Activated CD8-positive, alpha-beta memory T cell treated with anti-CD3 and anti-CD28 coated beads, Interleukin-2, amount 50 U/mL, for 48 hours (primary cell): ENCODE measurements at regions not wholly inside any gene's neighbourhood (a gene's known extent, or its start where the extent isn't known, plus 50 kb on each side); places are given as distances from the start of the nearest gene placed in this dataset.

Experiments used
- DNase-seq: peaks from one replicate; pipeline ENCODE4 v3.0.0-alpha.2; 2020

GRCh38 chr11:70661761-70662501, 263.6 kb downstream of the CTTN start:
- DNase-seq = no peak

- no peak for DNase-seq
Measured at GRCh38 chr11:70662691-70663098, 264.4 kb downstream of the CTTN start.

GRCh38 chr11:70663815-70664214, 265.5 kb downstream of the CTTN start:
- no peak for DNase-seq

DNA sequence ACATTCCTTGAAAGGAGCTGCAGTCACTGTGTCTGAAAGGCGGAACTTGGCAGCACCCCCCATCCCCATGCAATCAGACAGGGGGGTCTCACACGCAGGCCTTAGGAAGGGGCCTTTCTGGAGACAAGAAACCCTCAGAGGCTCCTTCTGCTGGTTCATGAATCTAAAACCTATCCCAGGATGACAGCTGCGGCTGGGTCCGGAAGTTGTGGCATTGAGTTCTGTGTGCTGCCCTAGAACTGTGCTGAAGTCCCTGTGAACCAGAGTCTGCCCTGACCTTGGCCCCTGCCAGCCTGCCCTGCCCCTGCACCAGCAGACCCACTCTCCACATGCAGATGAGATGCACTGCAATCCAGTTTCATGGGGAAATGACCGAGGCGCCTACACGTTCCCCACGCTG, 268.0 kb downstream of the CTTN start:
- DNase-seq = no peak

DNA sequence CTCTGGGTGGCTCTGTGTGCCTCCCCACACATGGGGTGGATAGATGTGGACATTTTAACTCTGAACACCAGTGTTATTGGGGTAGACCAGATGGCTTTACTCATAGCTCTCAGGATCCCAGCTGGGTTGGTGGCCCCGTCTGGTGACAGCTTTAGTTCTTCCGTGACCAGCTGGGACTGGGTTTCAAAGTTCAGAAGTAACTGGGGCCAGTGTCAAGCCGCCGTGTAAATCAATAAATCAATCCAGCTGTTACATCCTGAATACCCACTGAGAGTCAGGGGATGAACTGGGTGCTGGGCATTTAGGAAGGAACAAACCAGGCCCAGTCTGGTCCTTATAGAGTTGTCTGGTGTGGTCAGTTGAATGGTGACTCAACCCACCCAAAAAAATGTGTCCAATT, 269.4 kb downstream of the CTTN start:
- DNase-seq = no peak

- no peak for DNase-seq
Measured at GRCh38 chr11:70668204-70669202, 270.2 kb downstream of the CTTN start.

GRCh38 chr11:70669281-70669680, 271.0 kb downstream of the CTTN start:
- DNase-seq = no peak

DNA sequence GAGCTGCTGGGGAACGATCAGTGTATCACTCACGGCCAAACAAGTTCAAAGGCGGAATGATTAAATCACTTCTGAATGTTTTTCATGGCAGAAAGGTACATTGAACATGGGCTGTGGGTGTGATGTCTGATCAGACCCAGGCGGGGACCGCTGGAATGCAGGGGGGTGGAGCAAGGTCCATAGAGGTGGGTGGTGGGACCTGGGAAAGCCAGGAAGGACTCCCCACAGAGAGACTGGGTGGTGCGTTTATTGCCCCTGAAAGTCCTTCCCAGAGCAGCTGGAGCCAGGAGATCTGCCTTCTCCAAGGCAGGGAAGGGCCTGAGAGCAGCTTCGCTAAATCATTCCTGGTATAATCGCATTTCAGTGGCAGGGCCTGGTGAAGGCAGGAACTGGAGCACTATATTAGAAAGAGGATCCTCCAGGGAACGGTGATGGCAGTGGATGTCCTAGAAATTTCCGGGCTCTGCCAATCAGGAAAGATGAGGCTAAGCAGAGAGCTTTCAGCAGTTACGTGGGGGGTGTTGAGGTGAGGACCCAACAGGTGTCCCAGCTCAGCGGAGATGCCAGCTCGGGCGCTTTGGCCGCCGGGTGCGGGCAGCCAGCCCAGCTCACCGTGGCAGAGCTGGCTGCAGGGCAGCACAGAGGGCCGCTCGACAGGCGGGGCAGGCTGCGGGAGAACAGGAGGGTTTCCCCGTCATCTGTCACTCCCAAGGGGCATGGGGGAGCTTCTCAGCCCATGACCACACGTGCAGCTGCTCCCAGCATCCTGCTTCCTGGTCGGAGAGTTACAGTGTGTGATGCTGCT, 271.7 kb downstream of the CTTN start:
- DNase-seq = no peak

DNA sequence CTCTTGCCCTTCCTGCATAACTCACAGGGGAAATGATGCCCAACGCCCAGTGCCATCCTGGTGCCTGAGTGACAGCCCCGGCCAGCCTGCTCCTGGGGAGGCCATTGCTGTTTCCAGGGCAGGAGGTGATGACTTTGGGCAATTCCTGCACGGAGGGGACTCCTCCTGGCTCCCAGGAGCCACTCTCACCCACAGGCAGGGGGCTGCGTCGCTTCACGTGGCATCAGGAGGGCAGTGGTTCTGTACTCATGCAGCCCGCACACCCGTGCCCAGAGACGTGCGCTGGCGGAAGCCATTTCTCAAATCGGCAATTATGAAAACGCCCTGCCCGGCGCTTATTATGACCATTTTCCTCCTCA, 272.3 kb downstream of the CTTN start:
- no peak for DNase-seq

DNA sequence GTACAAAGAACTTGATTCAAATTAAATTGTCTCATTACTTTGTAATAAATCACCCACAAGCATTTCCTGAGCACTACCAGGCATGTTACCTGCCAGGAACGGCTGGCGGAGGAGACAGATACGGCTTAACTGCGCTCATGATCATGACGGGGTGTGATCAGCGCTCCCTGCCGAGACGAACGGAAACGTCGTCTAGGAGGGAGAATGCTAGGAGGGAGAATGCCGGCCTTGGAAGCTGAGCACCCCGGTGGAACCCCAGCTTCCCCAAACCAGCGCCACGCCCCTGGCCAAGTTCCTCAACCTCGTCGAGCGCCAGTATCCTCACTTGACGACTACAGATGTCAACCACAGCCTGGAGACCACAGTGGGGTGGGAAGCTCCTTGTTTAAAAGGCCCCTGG, 272.8 kb downstream of the CTTN start:
- no peak for DNase-seq

DNA sequence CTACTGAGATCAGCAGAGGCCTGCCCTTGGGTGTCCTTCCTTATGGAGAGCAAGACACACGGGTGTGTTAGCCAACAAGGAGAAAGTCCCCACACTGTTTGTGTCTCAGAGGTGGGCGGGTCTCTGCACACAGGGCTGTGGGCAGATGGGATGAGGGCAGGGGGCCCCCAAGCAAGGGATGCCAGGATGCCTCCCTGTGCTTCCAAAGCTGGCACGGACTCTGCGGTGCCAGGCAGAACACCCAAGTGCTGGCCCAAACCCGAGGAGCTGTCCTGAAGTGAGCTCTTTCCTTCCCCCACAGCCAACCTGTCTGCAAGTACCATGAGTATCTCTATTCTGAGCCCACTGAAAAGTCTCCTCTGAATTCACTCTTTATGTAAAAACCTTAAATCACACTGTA, 273.3 kb downstream of the CTTN start:
- DNase-seq = no peak

DNA sequence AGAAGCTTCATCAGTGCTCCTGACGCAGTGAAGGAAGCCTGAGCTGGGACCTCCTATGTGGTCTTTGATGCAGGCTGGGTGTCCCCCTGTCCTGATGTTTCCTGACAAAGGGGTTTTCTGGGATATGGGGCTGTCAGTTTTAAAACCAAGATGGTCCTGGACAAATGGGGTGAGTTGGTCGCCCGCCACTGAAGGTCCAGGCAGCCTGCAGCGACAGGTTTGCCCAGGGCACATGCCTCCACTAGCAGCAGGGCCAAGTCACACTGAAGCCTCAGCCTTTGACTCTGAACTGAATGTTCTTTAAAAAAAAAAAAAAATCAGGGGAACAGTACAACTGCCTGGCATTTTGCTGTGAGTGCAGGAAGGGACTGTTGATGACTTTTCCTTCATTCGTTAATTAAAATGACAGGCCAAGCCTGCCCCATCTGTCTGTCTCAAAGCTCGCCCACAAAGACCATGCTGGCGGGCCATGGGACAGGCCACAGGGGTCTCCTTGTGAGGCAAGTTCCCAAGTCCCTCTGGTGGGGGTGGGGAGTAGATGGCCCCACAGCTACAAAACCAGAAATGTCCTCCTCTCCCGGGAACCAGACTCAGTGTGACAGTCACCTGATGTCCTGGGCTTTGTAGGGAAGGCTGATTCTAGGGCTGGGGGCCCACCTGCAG, 274.8 kb downstream of the CTTN start:
- DNase-seq = no peak

DNA sequence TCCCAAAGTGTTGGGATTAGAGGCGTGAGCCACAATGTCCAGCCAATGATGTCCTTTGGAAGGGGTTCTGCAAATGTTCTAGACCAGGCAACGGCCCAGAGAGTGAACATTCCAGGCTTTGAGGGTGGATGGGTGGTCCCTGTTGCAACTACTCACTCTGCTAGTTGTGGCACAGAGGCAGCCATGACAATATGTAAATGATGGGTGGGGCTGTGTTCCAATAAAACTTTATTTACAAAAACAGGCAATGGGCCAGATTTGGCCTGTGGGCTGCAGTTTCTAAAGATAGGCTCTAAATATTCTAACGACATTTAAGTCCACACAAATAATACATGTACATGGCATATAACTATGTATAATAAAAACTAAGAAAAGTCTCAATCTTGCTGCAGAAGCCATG, 276.3 kb downstream of the CTTN start:
- no peak for DNase-seq

- no peak for DNase-seq
Measured at GRCh38 chr11:70675697-70676374, 277.5 kb downstream of the CTTN start.

DNA sequence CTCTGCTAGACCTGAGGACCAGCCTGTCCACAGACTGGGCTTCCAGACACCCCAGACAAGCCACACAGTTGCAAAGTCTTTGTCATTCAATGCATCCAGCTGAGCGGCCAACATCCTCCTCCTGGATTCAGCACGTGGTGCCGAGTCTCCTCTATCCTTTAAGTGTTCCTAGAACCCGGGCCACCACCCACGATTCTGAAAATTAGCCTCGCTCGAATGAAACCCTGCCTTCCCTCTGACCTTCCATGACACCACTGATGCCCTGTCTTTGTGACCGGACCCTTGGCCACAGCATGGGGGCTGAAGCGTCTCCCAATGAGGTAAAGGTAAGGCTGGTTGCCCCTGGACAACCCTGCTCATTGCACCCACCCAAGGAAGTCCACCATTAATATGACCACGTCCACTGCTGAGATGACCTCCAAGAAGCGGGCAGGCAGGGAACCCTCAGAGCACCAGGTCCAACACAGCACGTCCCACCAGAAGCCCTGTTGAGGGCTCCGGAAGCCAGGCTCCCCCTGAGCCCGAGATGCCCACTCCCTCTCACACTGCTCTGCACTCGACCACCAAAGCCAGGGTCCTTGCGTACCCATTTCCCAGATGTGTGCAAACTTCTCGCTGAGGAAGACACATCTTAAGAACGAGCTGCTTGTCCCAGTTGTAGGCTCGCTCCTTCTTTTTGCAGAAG, 279.0 kb downstream of the CTTN start:
- DNase-seq = no peak

DNA sequence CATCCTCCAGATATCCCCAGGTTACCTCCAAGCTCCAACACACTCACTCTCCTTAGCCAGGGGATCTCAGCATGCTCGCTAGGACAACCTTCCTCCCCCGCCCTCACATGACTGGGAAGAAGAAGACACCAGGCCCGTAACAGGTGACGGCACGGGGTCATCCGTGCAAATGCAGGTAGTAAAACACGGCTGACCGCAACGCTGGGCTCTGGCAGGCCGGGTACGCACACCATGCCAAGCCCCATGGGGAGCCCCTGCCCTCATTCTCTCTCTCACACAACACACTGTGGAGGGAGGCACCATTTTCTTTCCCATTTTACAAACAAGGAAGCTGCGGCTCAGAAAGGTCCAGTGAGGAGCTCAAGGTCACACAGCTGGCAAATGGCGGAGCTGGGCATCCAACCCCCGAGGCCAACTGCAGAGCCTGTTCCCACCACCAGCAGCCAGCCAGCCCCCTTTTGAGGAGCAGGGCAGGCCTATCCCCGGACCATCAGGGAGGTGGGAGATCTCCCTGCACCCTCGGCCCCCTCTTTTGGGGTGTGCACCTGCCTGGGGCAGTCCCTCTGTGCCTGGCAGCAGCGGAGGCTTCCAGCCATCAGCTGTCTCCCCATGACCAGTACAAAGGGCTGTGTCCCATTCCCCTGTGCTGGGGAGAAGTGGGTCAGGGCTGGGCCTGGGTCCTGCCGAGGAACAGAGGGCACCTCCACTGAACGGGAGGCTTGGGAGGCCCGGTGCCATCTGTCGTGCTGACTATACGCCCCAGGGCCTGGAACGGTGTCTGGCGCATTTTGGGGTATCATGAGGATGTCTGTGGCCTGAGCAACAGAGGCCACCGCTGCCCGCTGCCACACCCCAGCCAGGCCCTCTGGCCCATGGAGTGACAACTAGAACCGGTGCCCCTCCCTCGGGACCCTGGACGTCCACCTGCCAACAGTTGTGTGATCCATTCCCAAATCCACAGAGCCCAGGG, 280.9 kb downstream of the CTTN start:
- no peak for DNase-seq

DNA sequence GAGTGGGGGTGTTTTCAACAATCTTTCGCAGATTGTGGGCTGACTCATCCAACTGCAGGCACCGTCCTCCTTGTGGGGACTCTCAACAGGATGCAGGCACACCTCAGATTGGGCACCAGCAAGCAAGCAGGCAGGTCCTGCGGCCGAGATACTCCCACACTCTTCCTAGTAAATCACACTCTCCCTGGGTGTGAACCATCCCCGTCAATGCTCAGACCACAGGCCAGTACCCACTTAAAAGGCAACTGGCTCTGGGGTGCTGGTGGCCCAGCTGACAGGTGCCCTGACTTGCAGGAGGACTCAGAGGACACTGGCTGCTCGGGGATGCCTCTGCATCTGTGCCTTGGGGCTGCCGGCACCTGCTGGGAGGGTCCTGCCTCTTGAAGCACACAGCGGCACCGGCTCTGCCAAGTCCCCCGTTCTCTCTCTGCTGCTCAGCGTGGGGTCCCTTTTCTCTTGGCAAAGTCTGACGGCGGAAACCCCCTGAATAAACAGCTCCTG, 282.5 kb downstream of the CTTN start:
- DNase-seq = no peak

- DNase-seq = no peak
Measured at GRCh38 chr11:70682056-70682455, 283.7 kb downstream of the CTTN start.

GRCh38 chr11:70682760-70683159, 284.4 kb downstream of the CTTN start:
- no peak for DNase-seq

DNA sequence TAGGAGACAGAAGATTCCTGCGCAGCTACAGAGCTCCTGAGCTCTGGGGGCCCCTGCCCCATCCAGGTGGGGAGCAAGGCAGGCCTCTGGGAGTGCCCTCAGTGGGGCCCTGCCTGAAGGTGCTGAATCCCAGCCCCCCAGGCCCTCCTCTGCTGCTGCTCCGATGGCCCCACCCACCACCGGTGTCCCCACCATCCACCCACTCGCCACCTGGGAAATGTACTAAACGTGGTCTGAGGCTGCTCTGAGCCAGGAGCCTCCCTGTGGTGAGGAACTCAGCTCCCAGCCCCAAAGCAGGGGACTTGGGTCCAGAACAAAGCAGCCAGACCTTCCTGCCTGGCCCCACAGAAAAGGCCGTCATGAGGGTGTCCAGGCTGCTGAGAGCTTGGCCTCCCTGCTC, 289.4 kb downstream of the CTTN start:
- no peak for DNase-seq
